ENCODE measurements at regions not wholly inside any gene's neighbourhood (a gene's known extent, or its start where the extent isn't known, plus 50 kb on each side); places are given as distances from the start of the nearest gene placed in this dataset.

DNA sequence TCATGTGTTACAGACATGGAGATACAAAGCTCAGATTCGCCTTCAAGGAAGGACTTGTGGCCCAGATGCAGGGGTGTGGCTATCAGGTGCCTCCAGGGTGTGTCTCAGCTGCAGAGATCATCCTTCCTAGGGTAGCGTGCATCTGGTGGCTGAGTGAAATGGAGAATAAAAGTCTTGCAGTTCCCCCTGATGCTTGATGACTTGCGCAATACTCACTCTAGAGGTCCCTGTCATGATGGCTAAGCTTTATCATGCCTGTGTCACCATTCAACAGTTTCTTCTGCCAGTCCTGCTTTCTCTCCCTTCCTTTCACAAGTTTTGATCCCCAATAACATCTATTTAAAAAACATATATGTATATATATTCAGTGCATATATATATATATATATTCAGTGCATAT lies 228.1 kb downstream of the PAX1 start:
- no peak for DNase-seq

DNA sequence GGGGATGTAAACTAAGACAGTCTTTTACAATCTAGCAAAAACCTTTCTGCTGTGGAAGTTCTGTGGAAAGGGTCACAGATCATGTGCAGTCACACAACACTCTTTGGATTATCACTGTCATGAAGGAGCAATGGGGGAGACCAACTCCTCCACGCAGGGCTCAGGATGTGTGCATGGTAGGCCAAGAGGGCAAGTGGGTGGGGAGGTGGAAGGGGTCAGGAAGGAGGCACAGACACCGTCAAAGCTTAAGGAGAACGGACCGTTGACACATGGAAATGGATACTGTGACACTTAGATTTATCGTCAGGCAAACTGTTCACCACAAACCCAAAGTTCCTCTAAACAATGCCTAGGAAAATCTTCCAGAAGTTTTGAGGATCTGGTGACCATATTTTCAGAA lies 215.8 kb downstream of the PAX1 start:
- DNase-seq: no peak

DNA sequence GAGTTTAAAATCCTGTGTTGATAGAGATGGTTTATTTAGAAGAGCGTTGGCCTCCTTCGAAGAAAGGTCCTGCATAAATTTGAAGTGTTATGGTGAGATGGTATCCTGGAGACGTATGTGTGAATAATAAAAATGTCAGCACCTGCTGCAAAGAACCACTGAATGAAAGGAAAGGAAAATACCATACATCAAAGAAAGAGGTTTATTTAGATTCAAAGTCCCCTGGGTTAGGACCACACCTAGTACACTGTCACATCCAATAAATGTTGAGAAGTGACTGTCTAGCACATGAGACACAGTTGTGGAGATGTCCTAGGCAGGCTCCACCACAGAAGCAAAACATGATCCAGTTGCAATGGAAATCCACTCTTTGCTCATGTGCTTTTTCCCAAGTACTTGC lies 214.7 kb downstream of the PAX1 start:
- no peak for DNase-seq

DNA sequence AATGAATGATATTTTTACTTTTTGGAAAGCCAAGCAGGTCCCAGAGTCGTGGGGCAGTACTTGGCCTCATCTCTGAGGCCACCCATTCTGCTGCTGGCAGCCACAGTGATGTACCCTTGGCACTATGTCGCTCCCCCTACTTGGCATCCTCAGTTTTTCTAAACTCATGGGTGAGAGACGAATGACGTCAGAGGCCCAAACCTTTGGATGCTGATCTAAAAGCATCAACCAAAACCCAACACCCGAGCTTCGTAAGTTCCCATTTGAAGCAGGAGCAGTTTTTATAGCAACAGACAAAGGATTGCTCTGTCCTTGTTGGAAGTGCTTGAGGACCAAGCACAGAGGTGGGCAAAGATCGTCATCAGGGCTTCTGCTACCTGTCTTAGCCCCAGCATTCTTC lies 212.9 kb downstream of the PAX1 start:
- no peak for DNase-seq

DNA sequence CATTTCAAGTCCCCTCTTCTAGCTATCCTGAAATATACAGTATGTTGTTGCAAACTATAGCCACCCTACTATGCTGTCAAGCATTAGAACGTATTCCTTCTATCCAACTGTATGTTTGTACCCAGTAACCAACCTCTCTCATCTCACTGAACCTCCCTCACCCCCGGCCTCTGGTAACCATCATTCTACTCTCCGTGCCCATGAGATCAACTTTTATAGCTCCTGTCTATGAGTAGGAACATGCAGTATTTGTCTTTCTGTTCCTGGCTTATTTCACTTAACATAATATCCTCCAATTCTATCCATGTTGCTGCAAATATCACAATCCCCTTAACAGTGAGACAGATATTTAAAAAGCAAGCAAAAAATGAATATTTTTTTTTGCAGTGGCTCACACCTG lies 196.9 kb downstream of the PAX1 start:
- no peak for DNase-seq

DNA sequence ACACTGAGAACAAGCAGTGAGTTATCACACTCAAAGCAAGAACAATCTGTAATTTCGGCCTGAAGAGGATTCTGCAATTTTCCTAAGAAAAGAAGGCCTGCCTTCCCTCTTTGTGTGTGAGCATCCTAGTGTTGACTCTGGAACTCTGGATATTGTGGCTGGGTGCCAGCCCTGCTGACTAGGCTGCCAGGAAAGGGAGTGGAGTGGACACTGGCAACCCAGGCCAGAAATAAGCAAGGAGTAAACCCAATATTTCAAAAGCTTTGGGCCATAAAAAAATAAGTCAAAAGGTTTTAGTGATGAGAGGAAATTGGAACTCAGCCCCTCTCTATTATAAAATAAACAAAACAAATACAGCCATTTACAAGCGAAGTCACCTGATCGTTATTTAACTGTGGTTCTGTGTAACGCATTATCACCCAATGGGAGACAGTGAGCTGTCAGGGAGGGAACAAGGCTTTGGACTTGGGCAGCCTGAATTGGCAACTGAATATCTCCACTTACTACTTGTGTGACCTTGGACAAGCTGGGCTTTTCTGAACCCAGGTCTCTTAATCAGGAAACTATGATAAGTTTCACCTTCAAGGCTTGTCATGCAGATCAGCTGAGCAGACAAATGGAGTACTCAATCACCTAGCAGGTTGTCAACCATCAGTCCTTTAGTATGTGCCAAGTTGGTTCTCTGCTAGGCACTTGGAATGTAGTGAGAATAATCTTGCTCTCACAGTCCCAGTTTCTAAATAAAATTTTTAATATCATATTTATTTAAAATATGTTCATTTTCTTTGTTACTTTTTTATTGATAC lies 196.2 kb downstream of the PAX1 start:
- DNase-seq: no peak

DNA sequence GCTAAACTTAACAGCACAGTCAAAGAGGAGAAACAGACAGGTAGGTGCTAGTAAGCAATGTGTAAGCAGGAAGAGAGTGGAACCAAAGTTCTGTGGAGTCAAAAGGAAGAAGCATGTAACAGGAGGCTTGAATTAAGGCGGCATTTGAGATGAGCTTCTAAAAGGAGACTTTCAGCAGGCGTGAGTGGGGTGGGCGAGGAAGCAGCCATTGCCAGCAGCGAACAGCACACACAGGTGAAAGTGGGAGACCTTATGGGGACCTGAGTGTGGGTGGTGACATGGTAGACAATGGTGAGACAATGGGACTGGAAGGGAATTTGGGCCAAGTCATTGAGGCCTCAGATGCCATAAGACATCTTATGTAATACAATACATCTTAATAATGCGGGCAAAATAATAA lies 195.0 kb downstream of the PAX1 start:
- DNase-seq: no peak

DNA sequence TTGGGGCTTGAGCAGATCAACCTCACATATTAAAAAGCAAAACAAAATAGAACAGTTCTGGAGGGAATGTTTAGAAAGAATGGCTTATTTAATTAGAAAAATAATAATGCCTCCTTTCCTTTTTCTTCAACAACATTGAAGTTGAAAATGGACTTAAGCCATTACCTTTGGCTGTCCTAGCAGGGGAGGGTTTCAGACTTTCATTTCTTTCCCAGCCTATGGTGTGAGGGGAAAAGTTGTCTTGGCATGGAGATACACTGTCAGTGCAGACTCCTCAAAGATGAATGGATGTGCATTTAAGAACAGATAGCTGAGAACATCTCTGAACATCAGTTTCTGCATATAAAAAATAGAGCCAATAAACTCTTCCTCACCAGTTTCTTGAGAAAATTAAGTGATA lies 169.5 kb downstream of the PAX1 start:
- DNase-seq: no peak

DNA sequence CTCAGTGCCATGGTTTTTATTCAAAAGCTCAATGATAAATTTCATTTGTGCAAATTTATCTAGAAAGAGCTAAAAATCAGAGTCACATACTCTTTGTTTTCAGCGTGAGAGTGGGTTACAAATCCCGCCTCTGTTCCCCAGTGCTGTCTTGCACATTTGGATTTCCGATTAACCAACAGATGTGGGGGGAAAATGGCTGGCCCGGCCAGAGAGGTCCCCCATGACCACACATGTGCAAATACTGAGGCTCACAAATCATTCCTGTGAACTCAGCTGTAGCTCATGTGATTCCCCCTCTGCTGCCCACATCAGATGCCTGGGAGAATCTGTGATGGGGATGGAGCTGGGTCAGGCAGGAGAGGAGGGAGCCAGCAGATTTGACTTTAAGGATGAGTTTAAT lies 168.7 kb downstream of the PAX1 start:
- DNase-seq: no peak

DNA sequence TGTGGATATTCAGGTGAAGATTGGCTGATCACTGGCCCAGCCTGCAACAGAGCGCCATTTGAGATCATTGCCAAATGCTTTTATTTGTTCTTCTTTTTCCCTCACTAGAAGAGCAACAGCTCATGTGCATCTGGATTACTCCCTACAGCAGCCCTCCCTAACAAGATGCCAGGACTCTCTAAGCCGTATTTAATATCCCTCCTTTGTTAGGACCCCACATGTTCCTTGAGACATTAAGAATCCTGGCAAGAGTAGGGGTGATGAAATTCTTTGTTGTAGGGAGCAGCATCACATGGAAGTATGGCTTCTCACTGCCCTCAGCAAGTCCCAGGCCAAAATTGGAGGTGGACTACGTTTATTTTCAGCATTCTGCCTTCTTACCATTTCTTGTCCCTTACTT lies 167.8 kb downstream of the PAX1 start:
- no peak for DNase-seq

DNA sequence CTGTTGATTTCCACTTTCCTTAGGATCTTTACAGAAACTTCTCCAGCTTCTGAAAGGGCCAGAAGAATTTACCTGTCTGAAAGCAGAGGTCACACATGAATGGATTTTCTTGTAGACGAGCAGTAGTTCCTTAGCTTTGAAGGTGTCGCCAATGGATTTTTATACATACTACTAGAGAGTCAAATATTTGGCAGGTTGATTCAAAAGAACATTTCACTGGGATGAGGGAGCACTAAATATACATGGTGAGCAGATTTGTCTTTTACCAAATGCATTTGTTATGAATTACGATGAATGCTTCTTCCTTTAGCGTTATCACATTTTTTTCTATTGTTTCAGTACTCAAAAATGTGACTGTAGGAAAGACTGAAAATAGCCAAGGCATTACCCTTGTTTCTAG lies 162.3 kb downstream of the PAX1 start:
- no peak for DNase-seq

DNA sequence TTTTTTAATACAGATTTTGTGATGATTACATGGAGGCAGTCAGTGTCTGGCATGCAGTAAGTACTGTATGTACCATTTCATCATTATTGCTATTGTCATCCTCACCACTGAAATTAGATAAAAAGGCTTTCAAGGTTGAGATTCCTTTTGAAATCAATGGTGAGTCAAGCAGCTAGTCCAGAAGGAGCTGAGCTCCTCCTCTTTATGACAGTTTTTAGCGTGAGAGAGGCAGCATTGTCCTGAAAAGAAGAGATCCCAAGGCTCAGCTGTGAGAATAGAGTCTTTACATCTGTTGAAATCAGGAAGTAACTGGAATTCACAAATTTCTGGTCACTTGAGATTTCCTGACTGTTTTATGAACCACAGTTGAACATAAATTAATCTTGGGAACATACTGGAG lies 161.9 kb downstream of the PAX1 start:
- no peak for DNase-seq

DNA sequence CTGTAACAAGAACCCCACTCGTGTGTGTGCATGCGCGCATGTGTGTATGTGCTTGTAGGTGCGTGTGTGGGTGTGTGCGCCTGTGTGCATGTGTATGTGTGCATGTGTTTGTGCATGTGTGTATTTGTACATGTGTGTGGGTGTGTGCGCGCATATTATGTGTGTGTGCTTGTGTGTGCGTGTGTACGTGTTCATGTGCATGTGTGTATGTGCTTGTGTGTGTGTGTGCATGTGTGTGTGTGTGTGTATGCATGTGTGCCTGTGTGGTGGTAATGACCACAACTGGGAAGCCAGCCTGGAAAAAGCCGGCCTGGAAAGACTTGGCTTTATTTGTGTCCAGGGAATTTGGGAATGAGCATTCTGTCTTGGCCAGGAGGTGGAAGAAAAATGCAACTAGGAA lies 157.5 kb downstream of the PAX1 start:
- DNase-seq: no peak

DNA sequence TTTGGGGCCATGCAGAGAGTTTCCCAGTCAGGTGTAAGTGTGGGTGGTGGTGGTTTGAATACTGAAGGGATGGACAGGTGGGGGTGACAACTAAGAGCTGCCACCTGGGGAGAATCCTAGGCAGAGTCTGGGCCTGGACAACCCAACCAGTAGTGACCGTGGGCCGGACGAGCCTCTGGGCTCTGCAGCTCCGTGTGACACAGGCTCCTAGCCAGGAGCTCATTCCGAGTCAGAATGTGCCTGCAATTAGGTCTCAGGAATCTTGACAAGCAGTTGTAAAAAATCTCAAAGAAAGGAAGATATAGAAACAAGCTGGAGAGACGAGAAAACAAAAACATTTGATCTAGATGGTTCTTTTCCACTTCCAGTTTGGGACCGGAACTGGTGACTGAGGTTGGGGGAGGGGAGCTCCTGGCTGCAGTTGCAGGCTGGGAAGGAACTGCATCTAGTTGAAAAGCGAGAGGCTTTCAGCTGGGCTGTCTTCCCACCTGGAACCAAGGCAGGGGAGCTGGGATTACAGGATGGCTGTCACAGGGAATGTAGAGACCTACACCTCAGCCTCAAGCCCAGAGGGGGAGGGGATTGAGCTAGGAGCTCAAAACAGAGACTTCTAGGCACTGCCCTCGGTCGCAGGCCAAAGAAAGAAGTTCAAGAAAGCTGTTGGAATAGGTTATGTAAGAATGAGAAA lies 156.9 kb downstream of the PAX1 start:
- DNase-seq: no peak

DNA sequence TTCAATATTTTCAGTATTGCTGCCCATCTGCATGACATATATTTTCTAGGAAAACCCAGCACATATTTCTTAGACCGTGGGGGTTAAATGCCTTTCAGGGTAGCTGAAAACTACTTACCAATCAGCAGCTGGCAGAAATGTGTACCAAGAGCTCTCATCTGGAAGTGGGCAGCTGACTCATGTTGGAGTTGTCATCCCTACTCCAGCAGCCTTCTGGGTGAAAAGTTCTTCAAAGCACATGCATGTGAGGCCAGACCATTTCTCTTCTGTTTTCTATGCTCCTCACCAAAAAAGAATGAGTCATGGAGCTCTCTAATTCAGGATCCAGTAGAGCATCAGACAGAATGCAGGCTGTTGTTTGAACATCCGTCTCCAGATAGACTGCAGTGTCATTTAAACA lies 135.5 kb downstream of the PAX1 start:
- no peak for DNase-seq

DNA sequence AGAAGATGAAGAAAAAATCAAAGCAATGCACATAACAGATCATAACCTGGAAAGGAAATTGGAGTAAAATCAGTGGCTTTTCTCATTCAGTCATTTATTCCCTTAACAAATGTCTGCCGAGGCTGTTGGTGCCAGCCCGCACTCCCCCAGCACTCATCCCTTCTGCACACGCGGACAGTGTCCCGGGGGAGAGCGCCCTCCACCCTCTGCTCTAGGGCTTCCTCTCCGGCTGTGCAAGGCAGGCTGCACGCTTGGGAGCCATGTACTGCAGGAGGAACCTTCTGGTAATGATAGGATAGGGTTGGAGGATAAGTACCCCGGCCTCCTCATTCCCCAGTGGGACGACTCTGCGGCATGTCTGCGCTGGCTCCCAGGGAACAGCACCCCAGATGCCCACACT lies 134.5 kb downstream of the PAX1 start:
- no peak for DNase-seq

DNA sequence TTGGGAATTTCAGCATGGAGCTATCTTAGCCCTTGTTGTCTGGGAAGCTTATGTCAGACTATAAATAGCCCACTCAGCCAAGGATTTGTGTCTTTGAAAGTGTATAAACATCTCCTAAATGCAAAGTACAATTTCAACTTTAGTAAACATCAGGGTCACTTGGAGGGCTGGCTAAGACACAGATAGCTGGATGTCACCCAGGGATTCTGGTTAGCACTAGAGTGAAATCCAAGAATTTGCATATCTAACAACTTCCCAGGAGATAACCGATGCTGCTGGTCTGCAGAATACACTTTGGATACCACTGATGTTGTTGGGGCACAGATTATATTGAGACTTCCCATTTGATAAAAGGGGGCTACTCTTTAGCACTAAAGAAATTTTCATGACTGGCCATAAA lies 130.9 kb downstream of the PAX1 start:
- no peak for DNase-seq

DNA sequence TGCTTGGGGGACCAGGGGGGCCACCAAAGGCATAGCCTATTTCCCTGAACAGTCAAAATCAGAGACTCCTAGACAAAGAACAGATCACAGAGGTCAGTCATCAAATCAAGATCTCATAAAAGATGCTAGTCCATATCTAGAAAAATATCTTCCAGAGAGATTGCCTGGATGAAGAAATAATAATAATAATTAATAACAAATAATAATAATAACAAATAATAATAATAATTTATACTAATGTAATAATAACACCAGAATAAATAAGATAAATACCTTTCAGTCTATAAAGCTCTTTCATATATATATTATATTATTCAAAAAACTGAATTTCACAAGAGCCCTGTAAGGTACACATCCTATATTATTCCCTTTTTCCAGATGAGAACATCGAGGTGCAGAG lies 129.6 kb downstream of the PAX1 start:
- no peak for DNase-seq

DNA sequence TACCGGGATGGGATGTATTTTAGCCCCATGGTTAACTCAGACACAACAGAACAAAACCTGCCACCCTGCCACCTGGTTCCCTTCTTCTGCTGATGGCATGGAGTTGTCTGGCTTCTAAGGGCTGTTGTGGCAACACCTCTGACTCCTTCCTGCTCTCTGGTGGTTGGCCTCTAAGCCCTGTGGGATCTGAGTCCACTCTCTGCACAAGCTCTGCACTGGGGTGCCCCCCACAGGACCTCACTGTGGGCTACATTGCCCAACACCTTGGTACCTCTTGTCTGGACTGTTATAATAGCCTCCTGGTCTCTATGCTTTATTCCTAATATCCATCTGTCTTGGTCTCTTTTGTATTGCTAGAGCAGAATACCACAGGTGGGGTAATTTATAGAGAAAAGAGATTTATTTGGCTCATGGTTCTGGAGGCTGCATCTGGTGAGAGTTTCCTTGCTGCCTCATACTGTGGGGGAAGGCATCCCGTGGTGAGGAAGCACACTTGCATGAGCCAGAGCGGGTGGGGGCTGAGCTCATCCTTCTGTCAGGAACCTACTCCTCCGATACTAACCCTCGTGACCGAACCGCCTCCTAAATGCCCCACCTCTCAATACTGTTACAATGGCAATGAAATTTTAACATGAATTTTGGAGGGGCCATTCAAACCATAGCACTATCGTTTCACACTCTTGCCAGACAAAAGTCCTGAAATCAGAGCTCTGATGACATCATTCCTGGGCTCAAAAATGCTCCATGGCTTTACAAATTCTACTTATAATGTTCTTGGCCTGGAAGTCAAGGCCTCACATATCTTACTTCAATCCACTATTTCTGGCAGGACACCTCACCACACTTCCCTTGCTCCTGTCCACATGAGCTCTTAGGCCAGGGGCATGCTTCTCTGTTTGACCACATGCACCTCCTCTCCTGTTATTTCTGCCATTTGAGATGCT lies 127.2 kb downstream of the PAX1 start:
- no peak for DNase-seq

DNA sequence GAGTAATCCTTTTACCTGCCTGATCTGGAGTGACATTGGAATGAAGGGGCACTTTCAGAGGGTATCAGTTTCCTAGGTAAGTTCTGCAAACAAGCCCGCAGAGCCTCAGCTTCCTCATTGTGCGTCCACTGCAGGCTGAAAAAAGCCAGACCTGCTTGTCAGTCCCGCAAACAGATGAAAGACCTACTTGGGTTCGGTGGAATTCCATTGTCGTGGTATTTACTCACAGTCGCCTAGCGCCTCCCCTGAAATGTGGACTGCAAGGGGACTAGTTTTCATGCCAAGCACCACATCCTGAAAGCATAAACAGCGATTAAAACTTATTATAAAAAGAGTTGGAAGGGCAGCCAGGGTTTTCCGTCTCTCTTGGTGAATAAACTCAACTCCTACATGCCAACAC lies 121.5 kb downstream of the PAX1 start:
- DNase-seq: no peak

DNA sequence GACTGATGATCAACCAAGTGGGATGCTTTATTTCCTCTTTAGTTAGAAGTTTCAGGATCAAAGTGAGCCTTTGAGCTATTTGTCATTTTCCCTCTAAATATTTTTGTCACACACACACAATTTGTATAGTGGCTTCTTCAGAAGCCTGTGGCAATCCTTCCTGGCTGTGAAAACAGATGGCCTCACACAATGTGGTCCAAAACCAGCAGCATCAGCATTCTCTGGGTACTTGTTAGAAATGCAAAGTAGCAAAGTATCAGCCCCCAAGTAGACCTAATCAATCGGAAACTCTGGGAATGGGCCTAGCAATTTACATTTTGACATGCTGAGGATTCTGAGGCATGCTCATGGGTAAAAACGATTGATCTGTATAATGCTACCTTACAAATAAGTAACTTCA lies 115.9 kb downstream of the PAX1 start:
- no peak for DNase-seq

DNA sequence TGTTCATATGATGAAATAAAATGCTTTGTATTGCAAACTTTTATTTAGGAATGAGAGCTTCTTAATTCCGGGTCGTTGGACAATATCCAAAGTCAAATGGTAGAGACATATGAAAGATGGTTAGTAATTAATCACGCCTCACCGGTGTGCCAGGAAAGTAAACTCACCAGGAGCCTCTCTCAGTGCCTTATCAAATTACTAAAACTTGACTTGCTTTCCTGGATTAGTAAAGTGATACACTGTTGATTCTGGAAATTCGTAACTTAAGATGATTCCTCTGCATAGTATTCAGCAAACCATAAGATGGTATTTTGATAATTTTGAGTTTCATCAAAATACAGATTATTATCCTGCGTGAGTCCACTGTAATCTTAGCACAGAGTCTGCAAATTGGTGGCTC lies 115.2 kb downstream of the PAX1 start:
- no peak for DNase-seq

DNA sequence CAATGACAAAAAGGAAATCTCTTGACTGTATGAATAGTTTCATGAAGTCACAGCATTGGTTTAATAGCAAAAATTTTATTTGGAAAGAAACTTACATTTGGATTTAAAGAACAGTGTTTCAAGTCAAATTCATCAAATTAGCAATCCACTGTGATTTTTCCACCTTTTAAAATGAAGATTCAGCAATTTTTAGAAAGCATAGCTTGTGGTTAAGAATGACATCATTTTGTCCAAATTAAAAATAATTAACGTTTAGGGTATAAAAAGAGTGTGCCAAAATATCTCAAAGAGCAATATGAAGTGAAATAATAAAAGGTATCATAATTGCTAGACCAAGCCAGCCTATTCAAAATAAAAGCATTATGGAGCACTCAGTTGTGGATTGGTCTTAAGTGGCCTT lies 114.6 kb downstream of the PAX1 start:
- no peak for DNase-seq

DNA sequence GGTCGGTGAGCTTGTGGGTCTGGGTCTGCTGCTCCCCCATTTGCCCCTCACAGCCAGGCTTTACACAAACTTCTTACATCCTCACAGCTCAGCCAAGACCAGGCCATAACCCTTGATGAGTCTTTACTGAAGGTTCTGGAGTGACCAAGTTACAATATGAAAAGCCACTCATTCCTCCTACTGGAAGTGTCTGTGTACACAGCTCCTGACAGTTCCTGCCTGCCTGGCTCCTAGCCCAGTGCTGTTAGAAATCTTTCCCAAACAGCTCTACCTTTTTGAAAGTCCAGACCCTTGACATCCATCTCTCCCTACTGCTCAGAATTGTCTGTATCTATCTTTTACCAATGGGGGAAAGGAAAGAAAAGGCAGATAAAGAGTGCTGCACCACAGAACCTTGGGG lies 106.9 kb downstream of the PAX1 start:
- DNase-seq: no peak
